IMR-90 (cell line): ENCODE measurements at regions not wholly inside any gene's neighbourhood (a gene's known extent, or its start where the extent isn't known, plus 50 kb on each side); places are given as distances from the start of the nearest gene placed in this dataset.

ENCODE experiments used
- ATAC-seq: fragments of 200-7000 bp; cut with Tn5 transposase; 2 replicates; pipeline ENCODE4 v1.9.1; 2020; ENCODE audit warnings: low read depth, mild to moderate bottlenecking, moderate library complexity
- BruUV-seq: library from RNA; stranded (reverse); fragments of 400-500 nt; replicated peaks from 2 replicates; lab custom pipeline; 2021; lab: Mats Ljungman, UMichigan
- CTCF ChIA-PET: fragments of 300-600 bp; formaldehyde crosslinking; extraction: SDS; loops from one replicate; lab custom pipeline; 2021; ENCODE audit warnings: antibody characterized with exemption; lab: Yijun Ruan, JAX
- POLR2A ChIA-PET: fragments of 300-600 bp; sonication (Branson Sonifier 250); formaldehyde crosslinking; loops from one replicate; lab custom pipeline; 2022; ENCODE audit warnings: antibody characterized with exemption; ENCODE audit not compliant: unreplicated experiment; lab: Charles Lee
- DNase-seq: peaks from one replicate; pipeline ENCODE4 v3.0.0; 2013
- H2AFZ ChIP-seq: replicated peaks from 2 replicates; pipeline ENCODE3; 2013; ENCODE audit warnings: low read length, mild to moderate bottlenecking; ENCODE audit not compliant: poor library complexity
- H2AK5ac ChIP-seq: 2 replicates; pipeline ENCODE4 v1.6.1; 2013; ENCODE audit warnings: low read depth, low read length, inconsistent platforms
- H2AK9ac ChIP-seq: replicated peaks from 2 replicates; pipeline ENCODE3; 2013; ENCODE audit warnings: mild to moderate bottlenecking, low read depth, low read length, moderate library complexity; ENCODE audit not compliant: poor library complexity
- H2BK120ac ChIP-seq: 2 replicates; pipeline ENCODE4 v1.6.1; 2013; ENCODE audit warnings: low read depth, low read length, inconsistent platforms
- H2BK15ac ChIP-seq: 3 replicates; pipeline ENCODE4 v1.6.1; 2013; ENCODE audit warnings: low read depth, low read length, inconsistent platforms
- H2BK20ac ChIP-seq: 2 replicates; pipeline ENCODE4 v1.6.1; 2013; ENCODE audit warnings: low read depth, mild to moderate bottlenecking, inconsistent platforms, low read length, moderate library complexity
- H2BK5ac ChIP-seq: 2 replicates; pipeline ENCODE4 v1.6.1; 2013; ENCODE audit warnings: mild to moderate bottlenecking, low read depth, low read length, inconsistent platforms; ENCODE audit not compliant: poor library complexity, severe bottlenecking
- H3K14ac ChIP-seq: replicated peaks from 2 replicates; pipeline ENCODE4 v1.6.1; 2013; ENCODE audit warnings: low read depth, low read length, inconsistent platforms
- H3K18ac ChIP-seq: 2 replicates; pipeline ENCODE4 v1.6.1; 2013; ENCODE audit warnings: low read depth, low read length, control low read depth
- H3K23ac ChIP-seq: 2 replicates; pipeline ENCODE4 v1.6.1; 2013; ENCODE audit warnings: low read depth, low read length, inconsistent platforms
- H3K27ac ChIP-seq: 2 replicates; pipeline ENCODE4 v1.5.1; 2013; ENCODE audit warnings: mild to moderate bottlenecking, control low read depth, low read length; ENCODE audit not compliant: insufficient read depth
- H3K27me3 ChIP-seq: 2 replicates; pipeline ENCODE4 v1.6.1; 2013; ENCODE audit warnings: low read length; ENCODE audit not compliant: control insufficient read depth, insufficient read depth
- H3K36me3 ChIP-seq: 2 replicates; pipeline ENCODE4 v1.6.1; 2013; ENCODE audit warnings: low read length, mixed read lengths; ENCODE audit not compliant: control insufficient read depth, insufficient read depth
- H3K4ac ChIP-seq: 2 replicates; pipeline ENCODE4 v1.6.1; 2013; ENCODE audit warnings: low read depth, low read length, inconsistent platforms
- H3K4me1 ChIP-seq: 2 replicates; pipeline ENCODE4 v1.6.1; 2013; ENCODE audit warnings: low read length, mixed read lengths; ENCODE audit not compliant: control insufficient read depth, insufficient read depth
- H3K4me2 ChIP-seq: 2 replicates; pipeline ENCODE4 v1.6.1; 2013; ENCODE audit warnings: low read depth, mild to moderate bottlenecking, control low read depth, low read length, moderate library complexity
- H3K4me3 ChIP-seq: 2 replicates; pipeline ENCODE4 v1.5.1; 2013; ENCODE audit warnings: low read depth, mild to moderate bottlenecking, control low read depth, low read length, moderate library complexity; ENCODE audit not compliant: insufficient read depth
- H3K56ac ChIP-seq: 2 replicates; pipeline ENCODE4 v1.6.1; 2013; ENCODE audit warnings: low read length, inconsistent platforms; ENCODE audit not compliant: insufficient read depth; ENCODE audit errors: extremely low read depth
- H3K79me1 ChIP-seq, 2 experiments: 2 replicates each; pipeline ENCODE4 v1.6.1; 2013; ENCODE audit warnings: low read length in 2 of 2, inconsistent platforms in 1 of 2, low read depth in 1 of 2
- H3K9ac ChIP-seq: 2 replicates; pipeline ENCODE4 v1.6.1; 2013; ENCODE audit warnings: low read depth, low read length, control low read depth
- H3K9me1 ChIP-seq: 2 replicates; pipeline ENCODE4 v1.6.1; 2013; ENCODE audit warnings: low read length, inconsistent platforms; ENCODE audit not compliant: insufficient read depth
- H3K9me3 ChIP-seq: 2 replicates; pipeline ENCODE4 v1.6.1; 2013; ENCODE audit warnings: low read length; ENCODE audit not compliant: control insufficient read depth, insufficient read depth
- H4K20me1 ChIP-seq: 2 replicates; pipeline ENCODE4 v1.6.1; 2013; ENCODE audit warnings: low read length, inconsistent platforms; ENCODE audit not compliant: insufficient read depth
- H4K5ac ChIP-seq: 2 replicates; pipeline ENCODE4 v1.6.1; 2013; ENCODE audit warnings: mild to moderate bottlenecking, low read depth, low read length, control low read depth
- H4K8ac ChIP-seq, 2 experiments: 2 replicates each; pipeline ENCODE4 v1.6.1; 2013; ENCODE audit warnings: low read depth in 2 of 2, low read length in 2 of 2, control low read depth in 1 of 2, inconsistent platforms in 1 of 2
- H4K91ac ChIP-seq: 2 replicates; pipeline ENCODE4 v1.6.1; 2013; ENCODE audit warnings: low read depth, low read length, inconsistent platforms; ENCODE audit not compliant: insufficient read depth
- BHLHE40 ChIP-seq: fragments of 150-350 bp; IDR thresholded peaks from 2 replicates; pipeline ENCODE4 v1.6.1; 2016; ENCODE audit warnings: mild to moderate bottlenecking, low read depth, low read length
- CEBPB ChIP-seq: IDR thresholded peaks from 2 replicates; pipeline ENCODE4 v1.6.1; 2012; ENCODE audit warnings: low read depth, low read length, improper control_type of control experiment
- CHD1 ChIP-seq: IDR thresholded peaks from 2 replicates; pipeline ENCODE4 v1.6.1; 2012; ENCODE audit warnings: low read depth, low read length, improper control_type of control experiment
- CTCF ChIP-seq: conservative IDR thresholded peaks from 2 replicates; pipeline ENCODE4 v1.5.1; 2012; ENCODE audit warnings: mild to moderate bottlenecking, low read depth, low read length, improper control_type of control experiment
- ELK1 ChIP-seq: fragments of 150-350 bp; IDR thresholded peaks from 2 replicates; pipeline ENCODE4 v1.6.1; 2016; ENCODE audit warnings: low read depth, mild to moderate bottlenecking, low read length, moderate library complexity, borderline replicate concordance
- FOS ChIP-seq: fragments of 150-350 bp; IDR thresholded peaks from 2 replicates; pipeline ENCODE4 v1.6.1; 2016; ENCODE audit warnings: low read depth, low read length
- MAFK ChIP-seq: IDR thresholded peaks from 2 replicates; pipeline ENCODE4 v1.6.1; 2012; ENCODE audit warnings: low read depth, low read length, improper control_type of control experiment
- MAZ ChIP-seq: IDR thresholded peaks from 2 replicates; pipeline ENCODE4 v1.6.1; 2012; ENCODE audit warnings: low read depth, mild to moderate bottlenecking, low read length, improper control_type of control experiment, moderate library complexity, borderline replicate concordance
- MXI1 ChIP-seq: IDR thresholded peaks from 2 replicates; pipeline ENCODE4 v1.6.1; 2012; ENCODE audit warnings: low read depth, mild to moderate bottlenecking, low read length, moderate library complexity, borderline replicate concordance
- NFE2L2 ChIP-seq: fragments of 150-350 bp; IDR thresholded peaks from 2 replicates; pipeline ENCODE4 v1.6.1; 2016; ENCODE audit warnings: low read depth, mild to moderate bottlenecking, low read length
- POLR2A ChIP-seq: IDR thresholded peaks from 2 replicates; pipeline ENCODE4 v1.6.1; 2012; ENCODE audit warnings: mild to moderate bottlenecking, low read depth, low read length
- RAD21 ChIP-seq: IDR thresholded peaks from 2 replicates; pipeline ENCODE4 v1.6.1; 2012; ENCODE audit warnings: low read length, improper control_type of control experiment
- RCOR1 ChIP-seq: IDR thresholded peaks from 2 replicates; pipeline ENCODE4 v1.6.1; 2012; ENCODE audit warnings: mild to moderate bottlenecking, low read length, improper control_type of control experiment; ENCODE audit not compliant: insufficient replicate concordance
- RFX5 ChIP-seq: IDR thresholded peaks from 2 replicates; pipeline ENCODE4 v1.8.0; 2012; ENCODE audit warnings: low read depth, mild to moderate bottlenecking, low read length, moderate library complexity
- SMC3 ChIP-seq: fragments of 150-350 bp; IDR thresholded peaks from 2 replicates; pipeline ENCODE4 v1.6.1; 2016; ENCODE audit warnings: low read depth, mild to moderate bottlenecking, antibody characterized with exemption, low read length, moderate library complexity
- USF2 ChIP-seq: fragments of 150-350 bp; IDR thresholded peaks from 2 replicates; pipeline ENCODE4 v1.6.1; 2017; ENCODE audit warnings: mild to moderate bottlenecking, antibody characterized with exemption, low read length, low read depth
- WGBS, 2 experiments: methylation state at CpG; one replicate each; pipeline versions ENCODE4 v1.1.5 to v1.1.7; 2013; ENCODE audit warnings: missing lambda C conversion rate in 2 of 2; ENCODE audit not compliant: insufficient read length in 1 of 2; ENCODE audit errors: extremely low coverage in 2 of 2; 5-methylcytosine and 5-hydroxymethylcytosine counted together
- dilution Hi-C: fragments of 300-500 bp; cut with HindIII; formaldehyde crosslinking; loops from one replicate; pipeline ENCODE4 v1.14.3; 2018; ENCODE audit warnings: low sequenced_read_pairs; ENCODE audit not compliant: unreplicated experiment
- in situ Hi-C: fragments of 300-500 bp; cut with MboI; formaldehyde crosslinking; loops from 3 replicates; pipeline ENCODE4 v1.14.3; 2019; ENCODE audit warnings: low sequenced_read_pairs, inconsistent platforms, mixed read lengths
- intact Hi-C: fragments of 100-400 bp; cut with micrococcal nuclease; formaldehyde crosslinking; loops from 2 replicates; pipeline ENCODE4 v1.10.0; 2022

GRCh38 chr14:85074955-85075354 lies 455.0 kb upstream of the FLRT2 start:
- Histone ChIP-seq H3K4me2 (no peak overlapping the region), H2AFZ (no peak overlapping the region), H3K9me1 (no peaks in the 10 kb centered on the region), H2AK9ac (no peak overlapping the region), H4K20me1 (no peaks in the 10 kb centered on the region), H3K56ac (no peak overlapping the region), H3K4me3 (no peak overlapping the region), H3K18ac (no peak overlapping the region), H2BK120ac (no peak overlapping the region), H3K36me3 (no peaks in the 10 kb centered on the region), H3K27me3 (no peaks in the 10 kb centered on the region), H4K8ac (no peak overlapping the region), H3K4ac (no peak overlapping the region), H3K9me3 (no peaks in the 10 kb centered on the region), H3K4me1 (no peaks in the 10 kb centered on the region), H3K79me1 (no peaks in the 10 kb centered on the region), H3K23ac (no peak overlapping the region), H3K14ac (no peak overlapping the region), H3K27ac (no peak overlapping the region), H2BK15ac (no peak overlapping the region), H3K9ac (no peak overlapping the region), H4K5ac (no peak overlapping the region), H2BK20ac (no peak overlapping the region), H4K91ac (no peak overlapping the region), H2AK5ac (no peak overlapping the region), H2BK5ac (no peak overlapping the region)
- TF ChIP-seq FOS: no peak
- TF ChIP-seq MAZ: no peak
- no peak for TF ChIP-seq ELK1
- TF ChIP-seq RCOR1: no peak
- TF ChIP-seq MAFK: no peak
- TF ChIP-seq CTCF: no peak
- TF ChIP-seq BHLHE40: no peak
- TF ChIP-seq CHD1: no peak
- no peak for TF ChIP-seq RFX5
- no peak for TF ChIP-seq SMC3
- no peak for TF ChIP-seq CEBPB
- TF ChIP-seq RAD21: no peak
- no peak for TF ChIP-seq USF2
- TF ChIP-seq POLR2A: no peak
- no peak for TF ChIP-seq NFE2L2
- TF ChIP-seq MXI1: no peak
- ChIA-PET CTCF (no interaction called here), POLR2A (no interaction called here)
- in situ Hi-C loops: no loop called here
- DNase-seq: no peak
- no CpG with 5 or more reads among the region's 1 CpG for WGBS, 2 experiments
- no TSS peak for BruUV-seq
- ATAC-seq: no peak
- dilution Hi-C loops: no loop called here
- intact Hi-C loops: no loop called here
